HG03469 (cell line): ENCODE measurements at regions not wholly inside any gene's neighbourhood (a gene's known extent, or its start where the extent isn't known, plus 50 kb on each side); places are given as distances from the start of the nearest gene placed in this dataset.
A peak's percentile ranks its signal among the peaks of the same experiment; 100 is the strongest.
"Not testable (repeated sequence)": the region's sequence is repeated elsewhere in the genome, so short reads cannot be mapped to it uniquely, and the experiment has no call there.

Experiments
- ATAC-seq: cut with Tn5 transposase; IDR thresholded peaks from one replicate; pipeline ENCODE4 v1.9.1; 2021; ENCODE audit warnings: mild to moderate bottlenecking, moderate library complexity, moderate number of reproducible peaks; ENCODE audit not compliant: unreplicated experiment

DNA sequence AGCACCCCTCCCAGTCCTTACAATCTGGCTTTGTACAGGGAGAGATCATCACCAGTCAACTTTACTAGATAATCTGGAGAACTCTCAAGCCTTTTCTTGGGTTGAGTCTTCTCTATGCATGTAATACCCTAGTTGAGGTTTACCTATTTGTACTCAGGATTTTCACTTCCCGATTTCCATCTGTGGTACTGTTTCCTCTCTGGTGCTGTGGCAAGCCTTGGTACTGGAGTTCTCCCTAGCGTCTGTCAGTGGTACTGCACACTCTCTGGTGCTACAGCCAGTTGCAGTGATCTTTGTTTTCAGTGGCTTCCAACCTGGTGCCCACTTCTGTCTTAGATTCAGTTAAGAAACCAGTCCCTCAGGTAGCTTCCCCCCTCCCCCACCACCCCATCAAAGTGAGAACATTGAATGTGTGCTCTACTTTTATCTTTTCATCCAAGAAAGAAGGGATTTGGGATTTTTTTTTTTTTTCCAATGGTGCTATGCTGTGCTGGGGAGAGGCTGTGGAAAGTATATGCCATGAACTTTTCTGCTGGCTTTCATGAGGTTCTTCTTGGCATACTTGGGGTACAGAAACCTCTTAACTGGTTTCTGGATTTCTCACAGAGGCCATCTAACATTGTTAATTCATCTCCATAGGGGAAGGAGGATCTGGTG, 69.4 kb upstream of the EVL start:
- peak; percentile 100 for ATAC-seq

GRCh38 chr14:99996951-99997571, 68.2 kb upstream of the EVL start:
- no peak for ATAC-seq

GRCh38 chr14:100000398-100000797, 64.8 kb upstream of the EVL start:
- not testable (repeated sequence) for ATAC-seq

DNA sequence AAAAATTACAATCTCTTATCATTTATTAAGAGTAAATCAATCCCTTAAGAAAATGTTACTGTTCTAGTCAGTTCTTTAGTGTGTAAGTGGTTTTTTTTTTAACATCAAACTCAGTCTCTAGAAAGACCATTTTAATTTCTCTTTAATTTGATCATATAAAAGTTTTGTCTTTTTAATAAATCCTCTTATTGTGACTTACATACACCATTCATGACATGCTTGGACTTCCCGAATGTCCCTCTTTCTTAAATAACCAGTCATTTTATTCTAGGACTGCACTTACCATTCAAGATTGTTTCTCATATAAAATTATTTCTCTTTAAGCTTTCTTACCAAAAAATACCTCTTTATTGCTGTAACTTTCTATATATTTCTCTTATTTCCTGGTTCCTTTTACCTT, 60.8 kb upstream of the EVL start:
- ATAC-seq: no peak

DNA sequence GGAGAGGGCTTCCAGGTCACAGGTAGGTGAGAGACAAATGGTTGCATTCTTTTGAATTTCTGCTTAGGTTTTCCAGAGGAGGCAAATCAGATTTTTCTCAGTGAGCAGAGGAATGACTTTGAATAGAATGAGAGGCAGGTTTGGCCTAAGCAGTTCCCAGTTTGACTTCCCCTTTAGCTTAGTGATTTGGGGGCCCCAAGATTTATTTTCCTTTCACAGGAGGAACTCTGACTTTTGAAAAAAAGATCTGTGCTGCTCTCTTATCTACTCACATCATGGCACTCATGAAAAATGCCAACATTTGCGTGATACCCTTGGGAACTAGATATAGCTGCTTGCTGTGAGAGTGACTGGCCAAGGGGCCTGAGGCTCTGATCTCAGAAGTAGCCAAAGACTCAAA, 58.0 kb upstream of the EVL start:
- ATAC-seq: no peak

DNA sequence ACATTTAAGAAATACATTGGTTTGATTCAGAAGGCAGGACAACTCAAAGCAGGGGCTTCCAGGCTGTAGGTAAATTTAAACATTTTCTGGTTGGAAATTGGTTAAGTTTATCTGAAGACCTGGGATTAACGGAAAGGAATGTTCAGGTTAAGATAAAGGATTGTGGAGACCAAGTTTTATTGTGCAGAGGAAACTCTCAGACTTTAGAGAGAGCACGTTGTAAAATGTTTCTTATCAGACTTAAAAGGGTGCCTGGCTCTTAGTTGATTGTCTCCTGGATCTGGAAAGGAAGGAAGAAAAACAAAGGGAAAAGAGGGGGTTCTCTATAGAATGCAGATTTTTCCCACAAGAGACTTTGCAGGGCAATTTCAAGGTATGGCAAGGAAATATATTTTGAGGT, 55.4 kb upstream of the EVL start:
- ATAC-seq: not testable (repeated sequence)

- no peak for ATAC-seq
Measured at GRCh38 chr14:100010679-100011078, 54.5 kb upstream of the EVL start.

GRCh38 chr14:100011628-100012325, 53.4 kb upstream of the EVL start:
- ATAC-seq: no peak

GRCh38 chr14:100012478-100013327, 52.5 kb upstream of the EVL start:
- no peak for ATAC-seq

DNA sequence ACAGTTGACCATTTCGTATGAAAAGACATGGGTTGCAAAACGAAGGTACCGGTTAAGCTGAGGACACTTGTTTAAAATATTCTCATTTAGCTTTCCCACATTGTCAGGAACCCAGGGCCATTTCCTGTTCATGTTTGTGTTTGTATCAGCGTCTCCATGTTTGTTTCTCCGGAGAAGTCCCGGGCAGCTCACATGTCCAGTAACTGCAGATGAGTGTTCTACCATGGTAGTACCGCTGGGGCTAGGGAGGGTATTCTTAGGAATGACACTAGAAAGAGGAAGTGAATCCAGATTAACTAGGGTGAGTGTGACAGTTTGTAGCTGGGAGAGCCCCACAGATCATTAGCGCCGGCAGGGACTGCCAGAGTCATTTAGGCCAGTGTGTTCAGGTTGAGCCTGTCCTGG, 50.0 kb upstream of the EVL start:
- ATAC-seq: peak; percentile 61
